Neural cell (in vitro differentiated cells): ENCODE measurements at regions not wholly inside any gene's neighbourhood (a gene's known extent, or its start where the extent isn't known, plus 50 kb on each side); places are given as distances from the start of the nearest gene placed in this dataset.

ENCODE experiments used
- H2AFZ ChIP-seq: fragments of 200-600, 300-800 bp; sonication (generic), shearing (Covaris generic); 2 replicates; pipeline ENCODE4 v1.6.0; 2014; ENCODE audit warnings: low read depth, mild to moderate bottlenecking, antibody characterized with exemption, low read length, moderate library complexity
- H3F3A ChIP-seq: fragments of 200-600 bp; shearing (Covaris generic); 2 replicates; pipeline ENCODE4 v1.6.1; 2016; ENCODE audit warnings: mild to moderate bottlenecking, moderate library complexity, mixed read lengths, antibody characterized with exemption, low read length; ENCODE audit not compliant: insufficient read depth, poor library complexity, severe bottlenecking
- H3K27ac ChIP-seq: fragments of 200-600, 300-800 bp; sonication (generic), shearing (Covaris generic); 2 replicates; pipeline ENCODE4 v1.5.1; 2014; ENCODE audit warnings: mild to moderate bottlenecking, low read length, moderate library complexity
- H3K27me3 ChIP-seq: fragments of 300-800, 200-600 bp; sonication (generic), shearing (Covaris generic); 2 replicates; pipeline ENCODE4 v1.6.0; 2014; ENCODE audit warnings: mild to moderate bottlenecking, low read depth, low read length, moderate library complexity; ENCODE audit not compliant: insufficient read depth
- H3K36me3 ChIP-seq: fragments of 300-800, 200-600 bp; sonication (generic), shearing (Covaris generic); 2 replicates; pipeline ENCODE4 v1.5.1; 2014; ENCODE audit warnings: mild to moderate bottlenecking, antibody characterized with exemption, low read length, moderate library complexity; ENCODE audit not compliant: insufficient read depth
- H3K4me2 ChIP-seq: fragments of 300-800, 200-600 bp; sonication (generic), shearing (Covaris generic); 2 replicates; pipeline ENCODE4 v1.6.0; 2014; ENCODE audit warnings: mild to moderate bottlenecking, low read length
- H3K4me3 ChIP-seq: fragments of 300-800, 200-600 bp; sonication (generic), shearing (Covaris generic); 2 replicates; pipeline ENCODE4 v1.5.1; 2014; ENCODE audit warnings: mild to moderate bottlenecking, low read length, moderate library complexity
- H3K79me2 ChIP-seq: fragments of 200-600 bp; shearing (Covaris generic); replicated peaks from 2 replicates; pipeline ENCODE4 v1.6.0; 2014; ENCODE audit warnings: mild to moderate bottlenecking, low read length, moderate library complexity; ENCODE audit not compliant: insufficient read depth
- H3K9ac ChIP-seq: fragments of 300-800, 200-600 bp; sonication (generic), shearing (Covaris generic); 2 replicates; pipeline ENCODE4 v1.6.1; 2016; ENCODE audit warnings: mild to moderate bottlenecking, low read length, mixed read lengths
- H3K9me2 ChIP-seq: fragments of 200-600 bp; shearing (Covaris generic); 2 replicates; pipeline ENCODE4 v1.6.1; 2016; ENCODE audit warnings: mild to moderate bottlenecking, low read length, mixed read lengths; ENCODE audit not compliant: insufficient read depth
- H3K9me3 ChIP-seq: fragments of 200-600, 300-800 bp; sonication (generic), shearing (Covaris generic); 2 replicates; pipeline ENCODE4 v1.6.1; 2016; ENCODE audit warnings: mild to moderate bottlenecking, mixed run types, low read length, moderate library complexity, mixed read lengths
- H4K20me1 ChIP-seq: fragments of 200-600 bp; shearing (Covaris generic); 2 replicates; pipeline ENCODE4 v1.6.1; 2016; ENCODE audit warnings: mild to moderate bottlenecking, mixed run types; ENCODE audit not compliant: insufficient read depth
- CTCF ChIP-seq: fragments of 450-650 bp; IDR thresholded peaks from 2 replicates; pipeline ENCODE4 v1.5.1; 2014; ENCODE audit warnings: antibody characterized with exemption, mild to moderate bottlenecking, moderate library complexity; ENCODE audit not compliant: poor library complexity, severe bottlenecking
- EP300 ChIP-seq: fragments of 450-650 bp; conservative IDR thresholded peaks from 2 replicates; pipeline ENCODE4 v1.6.1; 2014; ENCODE audit warnings: antibody characterized with exemption, mild to moderate bottlenecking, moderate library complexity; ENCODE audit not compliant: poor library complexity, severe bottlenecking
- EZH2 ChIP-seq: fragments of 200-600, 300-800 bp; shearing (Covaris generic), sonication (generic); IDR thresholded peaks from 2 replicates; pipeline ENCODE4 v1.6.1; 2014; ENCODE audit warnings: antibody characterized with exemption, low read length, borderline replicate concordance, mild to moderate bottlenecking; ENCODE audit not compliant: insufficient read depth, poor library complexity, severe bottlenecking
- MXI1 ChIP-seq: fragments of 450-650 bp; conservative IDR thresholded peaks from 2 replicates; pipeline ENCODE4 v1.6.1; 2014; ENCODE audit warnings: antibody characterized with exemption, mild to moderate bottlenecking; ENCODE audit not compliant: poor library complexity, severe bottlenecking
- POLR2AphosphoS5 ChIP-seq: IDR thresholded peaks from 2 replicates; pipeline ENCODE4 v1.6.1; 2012
- RAD21 ChIP-seq: fragments of 450-650 bp; conservative IDR thresholded peaks from 2 replicates; pipeline ENCODE4 v1.6.1; 2014; ENCODE audit warnings: antibody characterized with exemption, mild to moderate bottlenecking, moderate library complexity
- REST ChIP-seq: IDR thresholded peaks from 2 replicates; pipeline ENCODE4 v1.6.1; 2012; ENCODE audit warnings: borderline replicate concordance
- SMC3 ChIP-seq: fragments of 450-650 bp; conservative IDR thresholded peaks from 2 replicates; pipeline ENCODE4 v1.6.1; 2014; ENCODE audit warnings: antibody characterized with exemption, mild to moderate bottlenecking, moderate library complexity; ENCODE audit not compliant: poor library complexity
- TAF1 ChIP-seq: IDR thresholded peaks from 2 replicates; pipeline ENCODE4 v1.6.1; 2012; ENCODE audit warnings: low read depth

GRCh38 chr2:122152571-122152970 lies 397.1 kb downstream of the TSN start:
- H4K20me1 ChIP-seq: no peaks in the 10 kb centered on the region
- H3F3A ChIP-seq: no peaks in the 10 kb centered on the region
- TF ChIP-seq RAD21: no peak
- no peak for TF ChIP-seq CTCF
- no peak for TF ChIP-seq EZH2
- no peak for TF ChIP-seq POLR2AphosphoS5
- TF ChIP-seq REST: no peak
- no peak for TF ChIP-seq EP300
- TF ChIP-seq MXI1: no peak
- no peak for TF ChIP-seq TAF1
- no peak for TF ChIP-seq SMC3
- no peak overlapping the region for H3K27ac ChIP-seq
- H3K9ac ChIP-seq: no peak overlapping the region
- no peaks in the 10 kb centered on the region for H3K79me2 ChIP-seq
- no peak overlapping the region for H3K4me3 ChIP-seq
- no peaks in the 10 kb centered on the region for H3K36me3 ChIP-seq
- H2AFZ ChIP-seq: no peak overlapping the region
- H3K9me3 ChIP-seq: no peaks in the 10 kb centered on the region
- no peaks in the 10 kb centered on the region for H3K9me2 ChIP-seq
- no peaks in the 10 kb centered on the region for H3K27me3 ChIP-seq
- no peak overlapping the region for H3K4me2 ChIP-seq

GRCh38 chr2:122156176-122156890 lies 400.9 kb downstream of the TSN start:
- TF ChIP-seq SMC3 (no peak), TAF1 (no peak), POLR2AphosphoS5 (no peak), MXI1 (no peak), REST (no peak), EZH2 (no peak), RAD21 (no peak), CTCF (no peak)

More at GRCh38 chr2:122156176-122156890, 400.9 kb downstream of the TSN start:
- Histone ChIP-seq H3K27me3 (no peaks in the 10 kb centered on the region), H4K20me1 (no peaks in the 10 kb centered on the region), H3K4me2 (no peak overlapping the region), H3F3A (no peaks in the 10 kb centered on the region), H3K36me3 (no peaks in the 10 kb centered on the region), H3K79me2 (no peaks in the 10 kb centered on the region), H3K9me2 (no peaks in the 10 kb centered on the region), H3K9ac (no peak overlapping the region), H2AFZ (no peak overlapping the region), H3K4me3 (no peak overlapping the region), H3K27ac (no peak overlapping the region), H3K9me3 (no peaks in the 10 kb centered on the region)
